Stimulated activated CD4-positive, alpha-beta T cell treated with anti-CD3 and anti-CD28 coated beads, TNF-alpha, amount 100 ng/mL, for 24 hours (primary cell): ENCODE measurements at regions not wholly inside any gene's neighbourhood (a gene's known extent, or its start where the extent isn't known, plus 50 kb on each side); places are given as distances from the start of the nearest gene placed in this dataset.
"Not testable (repeated sequence)": the region's sequence is repeated elsewhere in the genome, so short reads cannot be mapped to it uniquely, and the experiment has no call there.

ENCODE experiments used
- DNase-seq, 3 experiments: peaks; one replicate each; pipeline ENCODE4 v3.0.0-alpha.2; 2020; ENCODE audit warnings: low read depth in 3 of 3

DNA sequence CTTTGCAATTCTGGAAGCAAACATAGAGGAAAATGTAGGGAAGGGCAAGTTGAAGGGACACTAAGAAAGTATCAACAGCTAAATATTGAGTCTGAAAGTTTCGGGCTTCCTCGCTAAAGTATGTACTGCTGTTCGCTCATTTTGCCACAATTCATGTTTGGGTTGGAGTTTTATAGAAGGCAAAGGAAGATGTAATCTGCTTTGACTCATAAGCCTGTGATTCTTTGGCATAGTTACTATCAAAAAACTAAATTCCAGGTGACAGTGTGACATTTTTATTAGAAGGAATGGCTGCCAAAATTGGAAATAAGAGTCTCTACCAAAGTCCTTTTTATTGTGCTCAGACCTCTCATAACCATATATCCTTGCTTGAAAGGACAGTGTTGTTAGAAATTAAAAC is 336.7 kb upstream of the ADGRL3 start:
- no peak for DNase-seq

DNA sequence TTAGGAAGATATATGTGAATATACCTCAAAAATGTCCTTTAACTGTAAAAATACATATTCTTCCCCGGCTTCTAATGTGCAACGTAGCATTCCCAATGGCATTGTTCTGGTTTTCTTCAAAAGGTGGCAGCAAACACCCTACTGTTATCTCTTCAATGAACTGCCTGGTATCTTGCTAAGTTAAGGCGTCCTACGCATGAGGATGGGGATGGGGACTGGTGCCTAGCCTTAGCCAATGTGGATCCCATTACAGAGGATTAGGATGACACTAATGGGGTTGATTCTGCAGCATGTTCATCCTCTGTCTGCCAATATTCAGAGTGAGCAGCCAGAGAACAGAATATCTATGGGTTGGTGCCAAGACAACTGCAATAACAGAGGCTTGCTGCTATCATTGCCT is 334.9 kb upstream of the ADGRL3 start:
- no peak for DNase-seq

DNA sequence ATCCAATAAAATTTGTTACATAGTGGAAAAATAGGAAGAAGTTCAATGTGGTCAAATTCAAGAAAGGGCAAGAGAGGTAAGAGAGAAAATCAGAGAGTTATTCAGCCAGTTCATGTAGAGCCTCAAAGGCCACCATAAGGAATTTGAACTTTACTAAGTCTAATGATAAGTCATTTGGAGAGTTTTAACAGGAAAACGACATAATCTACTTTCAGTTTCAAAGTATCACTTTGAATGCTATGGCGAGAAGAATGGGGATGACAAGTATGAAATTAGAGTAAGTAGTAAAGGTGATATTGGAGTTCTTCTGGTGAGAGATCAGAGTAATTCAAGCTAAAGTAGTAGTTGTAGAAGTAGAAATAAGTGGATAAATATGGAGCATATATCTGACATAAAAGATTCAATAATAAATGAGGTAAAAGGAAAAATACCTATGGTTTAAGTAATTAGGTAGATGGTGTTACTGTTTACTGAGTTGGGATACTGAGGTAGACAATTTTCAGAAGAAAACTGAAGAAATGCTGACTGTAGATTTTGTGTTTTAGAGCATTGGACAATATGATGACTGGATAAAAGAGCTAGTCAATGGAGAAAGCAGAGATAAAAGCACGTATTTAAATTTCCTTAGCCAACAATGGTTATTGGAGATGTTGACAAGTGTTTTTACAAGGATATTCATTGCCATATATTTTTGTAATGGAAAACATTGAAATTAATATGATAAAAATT is 331.7 kb upstream of the ADGRL3 start:
- no peak for DNase-seq

DNA sequence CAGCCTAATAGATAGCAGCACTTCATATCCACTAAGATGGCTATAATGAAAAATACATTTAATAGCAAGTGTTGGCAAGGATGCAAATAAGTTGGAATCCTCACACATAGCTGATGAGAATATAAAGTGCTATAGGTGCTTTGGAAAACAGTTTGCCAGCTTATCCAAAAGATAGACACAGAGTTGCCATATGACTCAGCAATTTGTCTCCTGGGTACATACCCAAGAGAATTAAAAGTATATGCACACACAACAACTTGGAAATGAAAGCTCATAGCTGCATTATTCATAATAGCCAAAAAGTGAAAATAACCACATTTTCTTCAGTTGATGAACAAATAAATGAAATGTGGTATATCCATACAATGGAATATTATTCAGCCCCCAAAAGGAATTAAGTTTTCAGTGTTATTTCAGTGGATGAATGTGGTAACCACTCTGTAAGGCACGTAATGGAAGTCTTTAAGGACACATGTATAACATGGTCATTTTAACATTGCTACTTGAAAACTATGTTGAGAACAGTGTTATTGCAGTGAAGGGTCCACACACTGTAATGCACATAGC is 320.9 kb upstream of the ADGRL3 start:
- no peak for DNase-seq

DNA sequence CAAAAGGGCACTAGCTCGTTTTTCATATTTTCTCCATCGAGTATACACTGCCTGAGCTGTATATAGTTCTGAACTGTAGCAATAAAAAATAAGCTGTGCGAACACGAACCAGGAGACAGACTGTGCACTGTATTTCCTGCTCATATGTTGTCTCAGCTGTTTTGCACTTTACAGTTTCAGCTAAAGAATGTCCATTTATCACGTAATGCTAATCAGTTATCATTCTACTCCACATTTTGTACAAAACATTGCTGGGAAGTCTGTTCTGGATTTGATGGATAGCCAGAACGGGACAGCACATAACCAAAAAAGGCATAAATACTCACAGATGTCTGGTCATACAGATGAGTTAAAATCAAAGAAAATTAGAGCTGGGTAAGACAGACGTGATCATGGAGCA is 315.5 kb upstream of the ADGRL3 start:
- DNase-seq, result no peak

DNA sequence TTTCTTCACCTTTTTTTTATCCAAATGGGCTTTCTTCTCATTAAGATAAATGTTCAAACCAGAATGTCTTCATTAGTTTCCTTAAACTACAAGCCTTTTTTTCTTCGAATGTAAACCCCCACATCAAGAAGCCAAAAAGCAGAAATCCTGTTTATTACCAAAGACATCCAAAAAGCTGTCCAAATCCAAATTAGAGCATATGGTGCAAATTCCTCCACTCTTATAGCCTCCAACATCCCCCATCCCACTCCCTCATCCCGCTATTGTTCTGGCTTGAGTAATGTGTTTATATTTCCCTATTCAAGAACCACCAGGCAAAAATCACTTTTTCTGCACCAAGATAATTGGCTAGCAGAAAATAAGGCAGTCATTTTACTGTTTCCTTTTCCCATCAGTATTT is 315.1 kb upstream of the ADGRL3 start:
- no peak for DNase-seq

DNA sequence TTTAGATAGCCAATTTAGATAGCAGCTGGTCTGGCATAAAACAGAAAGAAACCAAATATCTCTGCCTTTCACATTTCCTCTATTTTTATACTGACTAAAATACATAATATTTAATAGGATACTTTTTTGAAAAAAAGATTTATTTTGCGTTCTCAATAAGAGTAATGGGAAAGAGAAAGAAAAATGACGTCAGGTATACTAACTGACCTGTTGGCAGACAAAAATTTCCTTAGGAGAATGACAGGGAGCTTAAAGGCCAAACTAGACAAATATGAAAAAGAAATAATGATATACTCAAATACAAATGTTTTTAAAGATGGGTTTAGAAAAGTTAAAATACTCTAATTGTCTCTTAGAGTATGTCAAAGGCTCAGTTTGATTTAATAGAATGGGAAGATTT is 309.4 kb upstream of the ADGRL3 start:
- DNase-seq, result no peak

DNA sequence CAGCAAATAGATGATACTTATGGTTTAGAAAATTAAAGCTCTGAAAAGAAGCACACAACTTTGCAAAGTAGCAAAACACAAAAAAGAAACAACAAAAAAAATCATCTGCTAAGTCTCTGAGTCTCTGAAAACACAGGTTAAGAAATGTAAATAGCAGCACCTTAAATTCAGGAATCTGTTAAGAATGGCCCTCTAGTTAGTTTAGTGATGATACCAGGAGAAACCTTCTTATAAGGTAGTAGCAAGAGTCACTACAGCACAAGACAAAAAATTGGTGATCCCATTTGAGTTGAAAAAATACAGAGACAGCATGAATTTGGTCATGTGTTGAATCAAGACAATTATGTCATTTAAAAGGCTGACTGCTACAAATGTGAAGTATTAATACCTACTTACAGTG is 308.2 kb upstream of the ADGRL3 start:
- DNase-seq, result no peak

DNA sequence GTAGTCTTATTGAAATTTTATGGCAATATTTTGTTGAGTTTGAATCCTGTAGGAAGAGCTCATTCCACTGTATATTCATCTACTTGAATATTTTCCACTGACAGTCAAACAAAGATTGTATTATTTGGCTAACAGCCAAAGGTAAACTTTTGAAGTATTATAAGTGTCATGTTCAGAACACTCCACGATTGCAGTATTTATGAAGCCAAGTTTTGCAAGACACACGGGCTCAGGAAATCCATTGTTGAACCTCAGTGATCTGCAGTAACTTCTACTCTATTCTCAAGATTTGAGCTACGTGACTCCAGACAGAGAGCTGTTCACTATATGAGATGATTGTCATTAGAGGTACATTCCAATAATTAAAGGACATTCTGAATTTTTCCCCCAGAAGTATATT is 302.7 kb upstream of the ADGRL3 start:
- DNase-seq, result no peak

DNA sequence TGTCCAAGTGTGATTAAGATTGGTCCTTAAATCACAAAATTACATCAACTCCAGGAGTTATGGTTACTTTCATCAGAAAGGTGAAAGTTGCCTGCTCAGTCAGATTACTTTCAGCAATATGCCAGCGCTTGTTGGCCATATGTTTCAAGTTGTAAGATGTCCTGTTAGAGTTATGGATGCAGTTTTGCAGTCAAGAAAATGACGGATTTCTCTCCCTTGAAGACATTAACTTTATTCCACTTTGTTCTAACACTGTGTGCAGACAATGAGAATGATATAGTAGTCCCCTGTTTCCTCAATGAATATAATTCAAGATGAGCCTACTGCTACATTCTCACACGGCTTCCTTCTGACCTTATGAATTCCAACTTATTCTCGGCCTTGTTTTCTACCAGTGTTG is 295.0 kb upstream of the ADGRL3 start:
- no peak for DNase-seq

DNA sequence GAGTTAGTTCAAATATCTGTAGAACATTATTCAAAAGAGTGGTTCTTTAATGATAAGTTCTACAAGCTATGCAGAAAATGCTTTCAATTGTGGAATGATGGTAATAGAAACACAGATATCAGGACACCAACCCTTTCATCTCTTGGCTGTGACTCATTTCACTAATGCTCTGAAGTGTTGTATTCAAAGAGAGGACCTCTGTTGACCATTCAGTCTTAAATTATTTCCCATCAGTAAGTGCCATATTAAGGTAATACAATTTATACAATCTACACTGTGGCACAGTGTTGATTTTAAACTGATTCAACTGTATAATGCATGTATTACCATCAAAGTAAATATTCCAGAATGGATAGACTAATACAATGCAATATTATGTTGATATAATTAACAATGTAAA is 289.0 kb upstream of the ADGRL3 start:
- DNase-seq, result no peak

DNA sequence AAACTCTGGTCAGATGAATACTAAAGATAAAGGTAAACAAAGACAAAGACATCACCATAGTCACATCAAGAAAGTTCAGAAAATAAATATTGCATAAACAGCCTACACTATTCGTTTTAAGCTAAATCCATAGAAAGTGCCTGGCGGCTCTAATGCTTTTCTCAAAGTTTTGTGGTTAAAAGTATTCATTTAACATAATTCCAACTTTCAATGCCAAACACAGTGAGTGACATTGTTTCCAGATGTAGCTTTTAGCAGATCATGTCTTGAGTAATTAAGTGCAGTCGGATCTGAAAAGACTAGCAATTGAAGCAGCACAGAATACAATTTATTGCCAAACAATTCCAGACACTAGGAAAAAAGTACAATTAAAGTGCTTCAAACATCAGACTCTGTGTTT is 287.1 kb upstream of the ADGRL3 start:
- no peak for DNase-seq

DNA sequence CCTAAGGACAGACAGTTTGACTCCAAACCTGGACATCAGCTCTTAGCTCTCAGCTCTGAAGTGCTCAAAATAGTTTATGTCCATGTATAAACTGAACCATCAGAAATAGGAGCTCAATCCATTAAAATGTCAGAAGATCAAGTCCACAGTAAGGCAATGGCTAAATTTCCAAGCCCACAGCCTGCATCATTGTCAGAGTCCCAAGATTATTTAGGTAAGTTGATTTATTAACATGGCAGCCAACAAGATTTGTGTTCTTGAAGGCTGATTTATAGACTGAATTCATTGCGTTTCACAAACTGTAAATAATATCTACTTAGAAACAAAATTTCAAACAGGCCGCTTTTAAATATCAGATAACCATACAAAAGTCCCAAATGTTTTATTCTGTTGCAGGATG is 286.5 kb upstream of the ADGRL3 start:
- DNase-seq, result no peak

DNA sequence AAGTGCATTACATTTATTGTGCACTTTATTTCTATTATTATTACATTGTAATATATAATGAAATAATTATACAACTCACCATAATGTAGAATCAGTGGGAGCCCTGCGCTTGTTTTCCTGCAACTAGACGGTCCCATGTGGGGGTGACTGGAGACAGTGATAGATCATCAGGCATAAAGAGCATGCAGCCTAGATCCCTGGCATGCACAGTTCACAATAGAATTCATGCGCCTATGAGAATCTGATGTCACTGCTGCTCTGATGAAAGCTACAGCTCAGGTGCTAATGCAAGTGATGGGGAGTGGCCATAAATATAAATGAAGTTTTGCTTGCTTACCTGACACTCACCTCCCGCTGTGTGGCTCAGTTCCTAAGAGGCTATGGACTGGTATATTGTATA is 278.4 kb upstream of the ADGRL3 start:
- DNase-seq, result not testable (repeated sequence)

DNA sequence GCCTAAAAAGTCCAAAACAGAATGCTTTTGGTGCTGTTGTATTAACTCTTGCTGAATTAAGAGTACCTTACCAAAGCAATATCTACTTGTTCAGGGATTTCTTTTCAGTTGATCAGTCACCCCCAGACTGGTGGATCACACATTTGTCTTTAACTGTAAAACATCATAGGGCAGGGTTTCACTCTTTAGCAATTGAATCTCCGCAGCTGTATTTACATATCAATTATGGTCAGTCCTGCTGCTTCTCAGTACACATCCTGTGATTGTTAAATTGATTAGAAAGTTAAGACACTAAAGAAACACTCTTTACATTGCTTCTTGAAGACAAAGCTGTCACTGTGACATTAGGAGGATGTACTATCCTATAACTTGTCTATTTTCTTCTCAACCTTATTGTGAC is 277.1 kb upstream of the ADGRL3 start:
- no peak for DNase-seq

DNA sequence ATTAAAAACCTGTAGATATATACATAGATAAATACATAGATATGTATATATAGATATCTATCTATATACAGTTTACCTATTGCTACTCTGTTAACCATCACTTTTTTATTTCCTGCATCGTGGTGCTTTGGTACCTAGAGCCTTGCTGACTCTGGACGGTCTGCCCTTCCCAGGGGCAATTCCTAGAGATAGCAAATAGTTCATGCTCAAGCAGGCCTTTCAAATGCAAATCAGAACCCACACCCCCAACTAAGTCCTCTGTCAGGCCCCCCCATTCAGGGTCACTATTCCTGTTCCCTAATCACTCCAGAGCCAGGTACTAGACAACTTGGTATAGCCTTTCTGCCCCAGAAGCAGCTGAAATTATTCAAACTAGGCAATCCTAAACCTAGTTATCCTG is 273.5 kb upstream of the ADGRL3 start:
- no peak for DNase-seq

DNA sequence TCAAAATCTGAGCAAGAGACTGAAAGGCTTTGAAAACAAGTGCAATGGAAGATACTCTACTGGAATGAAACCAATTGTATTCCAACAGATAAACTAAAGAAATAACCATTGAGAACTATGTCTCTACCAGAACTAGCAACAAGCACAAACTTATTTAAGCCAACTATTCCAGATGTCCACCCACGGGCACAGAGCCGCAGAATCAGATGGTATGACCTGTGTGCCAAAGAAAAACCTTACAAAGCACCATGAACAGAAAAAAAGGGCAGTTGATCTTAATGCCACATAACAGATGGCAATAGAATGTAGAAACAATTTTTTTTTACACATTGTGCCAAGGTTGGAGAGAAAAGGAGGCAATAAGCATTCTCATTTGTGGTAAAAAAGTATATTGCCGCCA is 269.3 kb upstream of the ADGRL3 start:
- DNase-seq, result no peak

DNA sequence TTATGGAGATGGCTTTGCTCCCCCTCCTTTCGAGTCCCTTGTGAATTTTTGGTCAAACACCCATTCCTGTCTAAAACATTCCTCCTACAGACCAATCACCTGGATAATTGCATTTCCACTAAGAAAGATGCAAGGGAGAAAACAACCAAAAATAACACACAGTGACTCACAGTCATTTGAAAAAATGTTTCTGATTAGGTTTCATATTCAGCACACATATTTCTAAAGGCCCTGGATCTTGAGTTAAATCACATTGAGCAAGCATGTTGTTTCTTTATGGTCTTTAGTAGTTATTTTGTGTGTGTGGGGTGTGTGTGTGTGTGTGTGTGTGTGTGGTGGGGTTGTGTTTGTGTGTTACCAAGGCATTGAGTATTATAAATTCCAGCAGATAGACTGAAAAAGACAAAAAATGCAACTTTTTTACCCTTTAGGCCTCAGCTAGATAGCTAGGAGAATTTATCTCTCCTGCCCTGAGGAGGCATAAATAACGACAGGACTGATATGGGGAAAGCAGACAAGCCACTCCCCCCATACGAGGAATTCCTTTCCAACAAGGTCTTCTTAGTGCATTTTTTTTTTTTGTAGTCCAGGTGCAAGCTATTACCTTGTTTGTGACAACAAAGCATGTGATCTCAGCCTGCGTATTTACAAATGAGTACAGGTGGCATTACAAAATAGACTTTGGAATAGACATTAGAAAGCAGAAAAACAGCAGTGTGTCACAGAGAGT is 265.4 kb upstream of the ADGRL3 start:
- DNase-seq, result no peak

DNA sequence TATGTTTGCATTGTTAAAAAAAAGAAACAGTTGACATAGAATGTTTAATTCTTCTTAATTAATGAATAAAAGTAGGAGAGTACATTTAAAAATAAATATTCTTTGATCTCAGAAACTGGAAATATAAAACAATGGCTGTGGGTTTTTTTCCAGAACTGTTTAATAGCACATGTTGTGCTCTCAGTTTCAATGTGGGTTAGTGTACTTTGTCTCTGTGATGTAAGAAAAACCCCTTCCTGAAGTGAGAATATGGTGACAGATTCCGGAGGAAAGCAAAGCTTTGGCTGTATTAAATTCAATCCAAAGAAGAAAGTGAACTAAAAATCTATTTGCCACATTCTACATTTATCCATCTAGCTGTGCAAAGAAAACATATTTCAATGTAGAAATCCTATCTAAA is 261.9 kb upstream of the ADGRL3 start:
- DNase-seq, result no peak

DNA sequence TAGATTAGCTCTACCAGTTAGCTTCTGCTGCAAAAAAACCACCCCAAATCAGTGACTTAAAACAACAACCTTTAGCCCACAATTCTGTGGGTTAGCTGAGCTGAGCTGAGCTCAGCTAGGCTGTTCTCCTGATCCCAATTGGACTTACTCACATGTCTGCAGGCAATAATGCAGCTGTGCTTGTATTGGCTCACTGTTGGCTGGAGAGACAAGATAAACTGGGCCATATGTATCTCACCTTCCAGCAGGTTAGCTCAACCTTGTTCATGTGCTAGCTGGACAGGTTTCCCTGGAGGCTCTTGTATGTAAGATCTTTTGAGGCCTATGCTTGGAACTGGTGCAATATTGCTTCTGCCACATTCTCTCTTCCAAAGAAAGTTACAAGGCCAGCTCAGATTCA is 261.5 kb upstream of the ADGRL3 start:
- DNase-seq, result no peak

DNA sequence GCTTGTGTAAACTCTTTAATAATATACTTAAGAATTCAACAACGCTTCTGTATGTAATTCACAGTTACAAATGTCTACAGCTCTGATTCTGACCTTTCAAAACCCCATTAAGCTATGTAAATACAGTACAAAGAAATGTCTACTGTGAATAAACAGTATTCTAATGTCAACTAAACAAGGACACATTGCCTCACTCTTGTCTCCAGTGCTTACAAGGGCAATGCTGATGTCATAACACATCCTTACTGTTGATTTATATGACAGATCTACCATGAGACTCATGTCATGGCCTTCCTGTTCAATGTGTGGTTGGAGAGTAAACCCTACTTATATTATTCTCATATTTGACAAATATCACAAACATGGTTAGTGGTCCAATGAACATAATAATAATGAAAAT is 256.1 kb upstream of the ADGRL3 start:
- DNase-seq, result no peak

DNA sequence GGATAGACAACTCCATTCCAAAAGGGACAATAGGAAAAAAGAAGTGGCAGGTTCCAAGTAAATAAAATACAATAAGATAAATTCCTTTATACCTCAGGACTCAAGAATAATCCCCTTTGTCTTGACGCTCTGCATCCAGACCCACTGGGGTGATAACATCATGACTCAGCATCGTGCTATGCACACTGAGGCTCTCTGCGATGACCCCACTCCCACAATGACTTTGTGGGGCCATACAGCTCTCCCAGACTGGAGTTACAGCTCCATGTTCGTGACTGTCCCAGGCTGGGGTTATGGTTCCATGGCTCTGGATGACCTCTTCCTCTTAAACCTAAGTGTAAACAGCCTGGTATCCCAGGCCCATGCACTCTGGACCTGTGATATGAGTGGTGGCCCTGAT is 254.5 kb upstream of the ADGRL3 start:
- no peak for DNase-seq

DNA sequence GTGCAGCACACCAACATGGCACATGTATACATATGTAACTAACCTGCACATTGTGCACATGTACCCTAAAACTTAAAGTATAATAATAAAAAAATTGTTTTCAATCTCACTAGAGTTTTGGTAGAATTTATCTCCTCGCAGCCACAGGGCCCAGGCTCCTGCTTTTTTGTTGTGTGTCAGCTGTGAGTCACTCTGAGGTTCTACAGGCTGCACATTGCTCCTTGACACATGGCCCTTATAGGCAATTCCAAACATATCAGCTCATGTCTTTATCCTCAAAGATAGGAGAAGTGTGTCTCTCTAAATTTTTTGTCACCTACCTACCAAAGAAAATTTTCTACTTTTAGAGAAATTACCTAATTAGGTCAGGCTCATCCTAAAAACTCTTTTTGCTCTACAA is 252.1 kb upstream of the ADGRL3 start:
- DNase-seq, result no peak
